Activated CD4-positive, CD25-positive, alpha-beta regulatory T cell treated with anti-CD3 and anti-CD28 coated beads, Interleukin-2, amount 50 U/mL, for 72 hours (primary cell): ENCODE measurements at regions not wholly inside any gene's neighbourhood (a gene's known extent, or its start where the extent isn't known, plus 50 kb on each side); places are given as distances from the start of the nearest gene placed in this dataset.
"Not testable (repeated sequence)": the region's sequence is repeated elsewhere in the genome, so short reads cannot be mapped to it uniquely, and the experiment has no call there.

ENCODE experiments used
- DNase-seq: peaks from one replicate; pipeline ENCODE4 v3.0.0; 2021

GRCh38 chr22:49404576-49405241 lies 423.0 kb downstream of the BRD1 start:
- no peak for DNase-seq

- DNase-seq = no peak
Measured at GRCh38 chr22:49404020-49404419, 423.7 kb downstream of the BRD1 start.

- no peak for DNase-seq
Measured at GRCh38 chr22:49403102-49403501, 424.6 kb downstream of the BRD1 start.

- no peak for DNase-seq
Measured at GRCh38 chr22:49402169-49402568, 425.5 kb downstream of the BRD1 start.

- no peak for DNase-seq
Measured at GRCh38 chr22:49400941-49401598, 426.6 kb downstream of the BRD1 start.

- no peak for DNase-seq
Measured at GRCh38 chr22:49400136-49400940, 427.3 kb downstream of the BRD1 start.

GRCh38 chr22:49398646-49399045 lies 429.0 kb downstream of the BRD1 start:
- DNase-seq = no peak

GRCh38 chr22:49398115-49398514 lies 429.6 kb downstream of the BRD1 start:
- DNase-seq = no peak

- DNase-seq = no peak
Measured at GRCh38 chr22:49396817-49397216, 430.9 kb downstream of the BRD1 start.

GRCh38 chr22:49395617-49396016 lies 432.1 kb downstream of the BRD1 start:
- no peak for DNase-seq

- DNase-seq = not testable (repeated sequence)
Measured at GRCh38 chr22:49395062-49395461, 432.6 kb downstream of the BRD1 start.

- no peak for DNase-seq
Measured at GRCh38 chr22:49394116-49394785, 433.4 kb downstream of the BRD1 start.

- DNase-seq = no peak
Measured at GRCh38 chr22:49393526-49393925, 434.1 kb downstream of the BRD1 start.

GRCh38 chr22:49392841-49393510 lies 434.7 kb downstream of the BRD1 start:
- DNase-seq = no peak

GRCh38 chr22:49392247-49392646 lies 435.4 kb downstream of the BRD1 start:
- DNase-seq = no peak

- no peak for DNase-seq
Measured at GRCh38 chr22:49391436-49391835, 436.2 kb downstream of the BRD1 start.

GRCh38 chr22:49390954-49391353 lies 436.7 kb downstream of the BRD1 start:
- no peak for DNase-seq

- not testable (repeated sequence) for DNase-seq
Measured at GRCh38 chr22:49383909-49384308, 443.8 kb downstream of the BRD1 start.

- DNase-seq = no peak
Measured at GRCh38 chr22:49382451-49382735, 445.3 kb downstream of the BRD1 start.

GRCh38 chr22:49381595-49382450 lies 445.9 kb downstream of the BRD1 start:
- DNase-seq = no peak

GRCh38 chr22:49380828-49381114 lies 446.9 kb downstream of the BRD1 start:
- DNase-seq = no peak

GRCh38 chr22:49380095-49380827 lies 447.4 kb downstream of the BRD1 start:
- DNase-seq = no peak
